Upper lobe of left lung (tissue), 6 donors: ENCODE measurements at regions not wholly inside any gene's neighbourhood (a gene's known extent, or its start where the extent isn't known, plus 50 kb on each side); places are given as distances from the start of the nearest gene placed in this dataset.

Experiments
- ATAC-seq, 2 donors: fragments of 200-7000 bp; cut with Tn5 transposase; one replicate each; pipeline ENCODE4 v1.9.1; 2022; ENCODE audit warnings: mild to moderate bottlenecking in 2 of 2, moderate library complexity in 2 of 2; ENCODE audit not compliant: low FRiP score in 2 of 2
- DNase-seq, 2 donors: peaks; one replicate each; pipeline ENCODE4 v3.0.0-alpha.2; 2019 to 2020
- H3K27ac ChIP-seq, 4 donors: fragments of 200-600 bp; sonication (generic); one replicate each; pipeline ENCODE4 v1.5.1; 2016 to 2019
- H3K27me3 ChIP-seq, 4 donors: fragments of 200-600 bp; sonication (generic); one replicate each; pipeline ENCODE4 v1.5.1; 2017 to 2019
- H3K36me3 ChIP-seq, 4 donors: fragments of 200-600 bp; sonication (generic); one replicate each; pipeline ENCODE4 v1.5.1; 2016 to 2019
- H3K4me1 ChIP-seq, 4 donors: fragments of 200-600 bp; sonication (generic); one replicate each; pipeline ENCODE4 v1.5.1; 2018 to 2019
- H3K4me3 ChIP-seq, 4 donors: fragments of 200-600 bp; sonication (generic); one replicate each; pipeline ENCODE4 v1.5.1; 2017 to 2019; ENCODE audit warnings: mild to moderate bottlenecking in 2 of 4, moderate library complexity in 1 of 4
- H3K9me3 ChIP-seq, 4 donors: fragments of 200-600 bp; sonication (generic); one replicate each; pipeline ENCODE4 v1.5.1; 2018 to 2019
- EP300 ChIP-seq, 4 donors: sonication (generic); formaldehyde crosslinking; IDR thresholded peaks; one replicate each; pipeline ENCODE4 v1.5.1; 2017; ENCODE audit warnings: antibody characterized with exemption in 4 of 4, control low read depth in 2 of 4
- POLR2A ChIP-seq, 4 donors: fragments of 450-650 bp; IDR thresholded peaks; one replicate each; pipeline ENCODE4 v1.5.1; 2016 to 2017; ENCODE audit warnings: antibody characterized with exemption in 4 of 4, mild to moderate bottlenecking in 2 of 4
- POLR2AphosphoS5 ChIP-seq, 2 donors: sonication (generic); formaldehyde crosslinking; IDR thresholded peaks; one replicate each; pipeline ENCODE4 v1.5.1; 2017; ENCODE audit warnings: antibody characterized with exemption in 2 of 2
- WGBS, 2 donors: methylation state at CpG; one replicate each; pipeline ENCODE4 v1.1.5; 2017 to 2018; 5-methylcytosine and 5-hydroxymethylcytosine counted together
- TF ChIP-seq, protein P1 (sequence below), 6 experiments: fragments of 450-650 bp in 4 of 6; fragments of 200-600 bp in 2 of 6; sonication (generic) in 2 of 6; IDR thresholded peaks; one replicate each; pipeline ENCODE4 v1.5.1; 2016 to 2019; ENCODE audit warnings: antibody characterized with exemption in 6 of 6
- donor health status: DM: no; HTN: no; CAD: no; lungs with moderate emphysema.
- donor health status: DM: no; HTN: yes; CAD: no; lungs with severe emphysema.

DNA sequence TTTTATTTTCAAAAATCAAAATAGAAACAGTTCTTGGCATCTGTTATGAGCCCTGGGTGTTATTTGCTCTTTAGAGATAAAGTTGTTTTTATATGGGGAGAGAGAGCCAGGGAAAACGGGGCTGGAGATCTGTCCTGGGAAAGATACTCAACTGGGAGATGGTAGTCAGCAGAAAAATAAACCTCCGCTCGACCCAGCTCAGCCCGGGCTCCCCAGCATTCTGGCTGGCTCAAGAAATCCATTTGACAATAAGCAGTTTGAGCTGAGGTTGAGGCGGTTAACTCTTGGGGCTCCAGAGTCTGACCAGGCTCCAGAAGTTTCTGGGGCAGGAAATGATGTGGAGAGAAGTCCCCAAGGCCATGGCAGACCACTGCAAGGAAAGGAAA lies 151.9 kb downstream of the IRX5 start:
- ATAC-seq (no peak), DNase-seq (no peak)
- Histone ChIP-seq H3K27me3 (no peaks in the 10 kb centered on the region), H3K9me3 (no peaks in the 10 kb centered on the region), H3K36me3 (no peaks in the 10 kb centered on the region), H3K27ac (no peak overlapping the region), H3K4me1 (no peaks in the 10 kb centered on the region), H3K4me3 (no peak overlapping the region)
- TF ChIP-seq POLR2AphosphoS5 (IDR thresholded peaks at IDR 0.05) (no peak), EP300 (IDR thresholded peaks at IDR 0.05) (no peak), POLR2A (IDR thresholded peaks at IDR 0.05) (no peak)
- TF ChIP-seq, protein P1, sequence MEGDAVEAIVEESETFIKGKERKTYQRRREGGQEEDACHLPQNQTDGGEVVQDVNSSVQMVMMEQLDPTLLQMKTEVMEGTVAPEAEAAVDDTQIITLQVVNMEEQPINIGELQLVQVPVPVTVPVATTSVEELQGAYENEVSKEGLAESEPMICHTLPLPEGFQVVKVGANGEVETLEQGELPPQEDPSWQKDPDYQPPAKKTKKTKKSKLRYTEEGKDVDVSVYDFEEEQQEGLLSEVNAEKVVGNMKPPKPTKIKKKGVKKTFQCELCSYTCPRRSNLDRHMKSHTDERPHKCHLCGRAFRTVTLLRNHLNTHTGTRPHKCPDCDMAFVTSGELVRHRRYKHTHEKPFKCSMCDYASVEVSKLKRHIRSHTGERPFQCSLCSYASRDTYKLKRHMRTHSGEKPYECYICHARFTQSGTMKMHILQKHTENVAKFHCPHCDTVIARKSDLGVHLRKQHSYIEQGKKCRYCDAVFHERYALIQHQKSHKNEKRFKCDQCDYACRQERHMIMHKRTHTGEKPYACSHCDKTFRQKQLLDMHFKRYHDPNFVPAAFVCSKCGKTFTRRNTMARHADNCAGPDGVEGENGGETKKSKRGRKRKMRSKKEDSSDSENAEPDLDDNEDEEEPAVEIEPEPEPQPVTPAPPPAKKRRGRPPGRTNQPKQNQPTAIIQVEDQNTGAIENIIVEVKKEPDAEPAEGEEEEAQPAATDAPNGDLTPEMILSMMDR (IDR thresholded peaks at IDR 0.05) = no peak
- 61 to 66% methylated on average over 5 of the region's 5 CpGs for WGBS, 2 donors

DNA sequence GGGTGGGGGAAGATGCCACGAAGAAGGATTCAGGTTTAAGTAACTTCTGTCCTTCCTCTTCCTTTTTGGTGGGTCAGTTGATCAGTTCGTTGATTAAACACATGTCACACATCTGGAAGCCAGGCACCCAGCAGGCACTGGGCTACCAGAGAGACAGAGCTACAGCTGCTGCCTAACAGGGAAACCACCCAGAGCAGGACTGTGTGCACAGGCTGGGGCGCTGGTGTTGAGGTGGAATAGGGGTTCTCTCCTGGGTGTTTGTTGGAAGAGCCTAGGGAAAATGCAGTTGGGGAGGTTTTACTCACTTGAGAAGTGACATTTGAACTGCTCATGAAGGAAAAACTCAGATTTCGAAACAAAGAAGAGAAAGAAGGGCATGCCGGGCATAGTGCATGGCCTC lies 152.4 kb downstream of the IRX5 start:
- H3K9me3 ChIP-seq = no peaks in the 10 kb centered on the region
- H3K27me3 ChIP-seq = no peaks in the 10 kb centered on the region
- no peak overlapping the region for H3K27ac ChIP-seq
- DNase-seq (no peak), ATAC-seq (no peak)
- 81 to 88% methylated on average over 5 of the region's 5 CpGs for WGBS, 2 donors
- TF ChIP-seq, protein P1 (IDR thresholded peaks at IDR 0.05) = no peak
- TF ChIP-seq POLR2A (IDR thresholded peaks at IDR 0.05) (no peak), POLR2AphosphoS5 (IDR thresholded peaks at IDR 0.05) (no peak), EP300 (IDR thresholded peaks at IDR 0.05) (no peak)
- no peaks in the 10 kb centered on the region for H3K4me1 ChIP-seq
- no peaks in the 10 kb centered on the region for H3K36me3 ChIP-seq
- H3K4me3 ChIP-seq = no peak overlapping the region

DNA sequence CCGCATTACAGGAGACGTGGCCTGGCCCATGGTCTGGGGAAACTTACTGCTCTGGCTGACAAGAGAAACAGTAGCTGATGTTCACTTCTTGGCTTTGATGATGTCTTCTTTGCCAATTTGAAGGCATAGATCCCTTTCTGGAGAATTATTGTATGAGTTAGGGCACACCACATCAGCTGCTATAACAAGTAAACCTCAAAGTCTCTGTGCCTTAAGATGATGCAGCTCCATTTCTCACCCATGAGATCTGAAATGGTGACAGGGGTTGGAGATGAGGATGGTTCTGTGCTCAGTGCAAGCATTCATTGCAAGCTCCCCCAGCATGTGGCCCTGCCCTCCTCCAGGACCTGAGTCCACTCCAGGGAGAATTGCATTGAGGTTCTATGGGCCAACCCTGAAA lies 157.4 kb downstream of the IRX5 start:
- no peak overlapping the region for H3K27ac ChIP-seq
- no peaks in the 10 kb centered on the region for H3K4me1 ChIP-seq
- H3K27me3 ChIP-seq = no peaks in the 10 kb centered on the region
- H3K4me3 ChIP-seq = no peak overlapping the region
- TF ChIP-seq EP300 (IDR thresholded peaks at IDR 0.05) (no peak), POLR2AphosphoS5 (IDR thresholded peaks at IDR 0.05) (no peak), POLR2A (IDR thresholded peaks at IDR 0.05) (no peak)
- TF ChIP-seq, protein P1 (IDR thresholded peaks at IDR 0.05) = no peak
- ATAC-seq (no peak), DNase-seq (no peak)
- WGBS, 2 donors = 95% methylated on average over 2 of the region's 2 CpGs; no CpG with 5 or more reads in 1 of the 2 donors
- H3K36me3 ChIP-seq = no peaks in the 10 kb centered on the region
- no peaks in the 10 kb centered on the region for H3K9me3 ChIP-seq

DNA sequence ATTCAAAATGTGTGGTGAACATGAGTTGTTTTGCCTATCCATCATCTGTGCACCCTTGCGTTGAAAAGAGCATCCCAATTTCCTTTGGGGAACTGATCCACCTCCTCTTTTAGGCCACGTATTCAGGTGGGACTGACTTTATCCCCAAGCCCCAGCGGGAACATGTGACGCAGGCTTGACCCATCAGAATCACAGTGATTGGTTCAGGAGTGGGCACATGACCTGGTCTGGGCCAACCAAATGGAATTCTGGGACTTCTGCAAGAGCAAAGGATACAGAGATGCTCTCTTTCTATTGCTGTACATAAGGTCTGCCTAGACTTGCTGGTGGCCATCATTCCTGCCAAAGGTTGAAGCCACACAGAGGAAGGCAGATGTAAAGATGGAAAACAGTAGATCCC lies 158.9 kb downstream of the IRX5 start:
- H3K9me3 ChIP-seq = no peaks in the 10 kb centered on the region
- H3K36me3 ChIP-seq = no peaks in the 10 kb centered on the region
- no peak overlapping the region for H3K4me3 ChIP-seq
- DNase-seq (no peak), ATAC-seq (no peak)
- H3K27ac ChIP-seq = no peak overlapping the region
- TF ChIP-seq POLR2A (IDR thresholded peaks at IDR 0.05) (no peak), EP300 (IDR thresholded peaks at IDR 0.05) (no peak)
- TF ChIP-seq, protein P1 (IDR thresholded peaks at IDR 0.05) = no peak
- no peaks in the 10 kb centered on the region for H3K4me1 ChIP-seq
- no peaks in the 10 kb centered on the region for H3K27me3 ChIP-seq
- WGBS, 2 donors = 93% methylated on average over 4 of the region's 4 CpGs

DNA sequence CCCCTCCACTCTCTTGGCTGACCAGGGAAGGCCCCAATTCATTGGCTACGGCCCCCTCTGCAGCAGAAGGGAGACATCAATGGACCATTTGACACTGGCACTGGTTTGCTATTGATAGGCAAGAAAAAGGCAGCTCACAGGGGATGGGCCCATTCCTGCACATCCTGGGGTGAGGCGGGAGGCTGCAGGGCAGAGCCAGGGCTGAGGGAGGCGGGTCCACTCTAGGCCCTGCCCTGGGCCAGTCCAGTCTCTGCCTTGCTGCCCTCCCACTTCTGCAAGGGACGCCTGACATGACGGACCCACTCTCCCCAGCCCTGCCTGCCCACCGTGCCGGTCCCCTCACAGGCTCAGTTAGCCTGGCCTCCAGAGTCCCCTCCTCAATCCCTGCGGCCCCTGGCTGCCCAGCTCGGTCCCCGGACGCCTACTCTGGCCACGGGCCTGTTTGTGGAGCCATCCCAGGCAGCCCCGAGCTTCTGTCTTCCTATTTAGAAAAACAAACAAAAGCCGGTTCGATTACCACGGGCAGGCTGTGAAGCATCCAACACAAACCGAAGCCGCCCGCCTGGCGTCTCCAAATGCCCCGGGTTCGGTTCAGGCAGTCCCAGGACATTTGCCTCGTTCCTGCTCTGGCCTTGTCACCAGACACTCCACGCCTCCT lies 160.7 kb downstream of the IRX5 start:
- DNase-seq = peak in 1 of 2 donors; percentile 53
- peak in 1 of 2 donors; percentile 16 for ATAC-seq
- H3K27ac ChIP-seq = no peak overlapping the region
- 73 to 75% methylated on average over 17 to 24 of the region's 24 CpGs for WGBS, 2 donors
- no peaks in the 10 kb centered on the region for H3K36me3 ChIP-seq
- no peak overlapping the region for H3K4me3 ChIP-seq
- no peaks in the 10 kb centered on the region for H3K4me1 ChIP-seq
- H3K9me3 ChIP-seq = no peaks in the 10 kb centered on the region
- no peaks in the 10 kb centered on the region for H3K27me3 ChIP-seq
- TF ChIP-seq POLR2A (IDR thresholded peaks at IDR 0.05) (no peak), POLR2AphosphoS5 (IDR thresholded peaks at IDR 0.05) (no peak), EP300 (IDR thresholded peaks at IDR 0.05) (no peak)
- TF ChIP-seq, protein P1 (IDR thresholded peaks at IDR 0.05) = no peak
